ENCODE measurements at regions not wholly inside any gene's neighbourhood (a gene's known extent, or its start where the extent isn't known, plus 50 kb on each side); places are given as distances from the start of the nearest gene placed in this dataset.

- DNase-seq (ENCODE audit: low read depth, low spot score) (no peak), ATAC-seq (no peak)
- intact Hi-C loops (cut with micrococcal nuclease), result no loop called here
- CTCF ChIA-PET, result no interaction called here
- H2AFZ ChIP-seq (ENCODE audit: low read depth, low read length, poor library complexity, severe bottlenecking), result no peak overlapping the region
- no peaks in the 10 kb centered on the region for H4K20me1 ChIP-seq (ENCODE audit: insufficient read depth)
- H3K79me2 ChIP-seq (ENCODE audit: insufficient read depth, low read length), result no peaks in the 10 kb centered on the region
- no peak overlapping the region for H3K9ac ChIP-seq (ENCODE audit: low read length)
- no peaks in the 10 kb centered on the region for H3K4me1 ChIP-seq (ENCODE audit: control insufficient read depth in 1 of 2, insufficient read depth in 2 of 2, low read length in 2 of 2)
- RAD21 ChIA-PET (ENCODE audit: low non-redundant PET in 1 of 2, low total read pairs in 2 of 2, uncharacterized antibody in 2 of 2, unreplicated experiment in 2 of 2), result no interaction called here
- H3K27me3 ChIP-seq (ENCODE audit: insufficient read depth, low read length), result no peaks in the 10 kb centered on the region
- H3K27ac ChIP-seq (ENCODE audit: low read depth, low read length), result no peak overlapping the region
- POLR2A ChIA-PET, result no interaction called here
- H3K4me3 ChIP-seq (replicated peaks in 1 of 2; ENCODE audit: low read depth in 1 of 2, low read length in 2 of 2), result no peak overlapping the region
- no peaks in the 10 kb centered on the region for H3K9me2 ChIP-seq (ENCODE audit: insufficient read depth)
- BruUV-seq (replicated peaks), result no TSS peak
- no peak overlapping the region for H3K4me2 ChIP-seq (ENCODE audit: low read length)
- H3K36me3 ChIP-seq (ENCODE audit: control insufficient read depth in 1 of 2, insufficient read depth in 2 of 2, low read length in 2 of 2), result no peaks in the 10 kb centered on the region
- TF ChIP-seq EZH2 (IDR thresholded peaks at IDR 0.05) (no peak), SP1 (IDR thresholded peaks at IDR 0.05; ENCODE audit: low read depth) (no peak), CBX3 (IDR thresholded peaks at IDR 0.05; ENCODE audit: low read depth) (no peak), ZBTB33 (IDR thresholded peaks at IDR 0.05; ENCODE audit: extremely low read depth, insufficient replicate concordance, low read length) (no peak), SIN3A (IDR thresholded peaks at IDR 0.05; ENCODE audit: low read depth) (no peak), JUND (IDR thresholded peaks at IDR 0.05) (no peak), MAX (IDR thresholded peaks at IDR 0.05) (no peak), ATF3 (IDR thresholded peaks at IDR 0.05) (no peak), RAD21 (IDR thresholded peaks at IDR 0.05; ENCODE audit: low read depth) (no peak), FOSL1 (IDR thresholded peaks at IDR 0.05; ENCODE audit: low read depth) (no peak), REST (IDR thresholded peaks at IDR 0.05; ENCODE audit: low read depth) (no peak), EZH2phosphoT487 (IDR thresholded peaks at IDR 0.05; ENCODE audit: borderline replicate concordance) (no peak), TCF7L2 (IDR thresholded peaks at IDR 0.05; ENCODE audit: borderline replicate concordance, extremely low read depth, insufficient read depth, insufficient read length) (no peak), YY1 (IDR thresholded peaks at IDR 0.05; ENCODE audit: extremely low read depth, insufficient replicate concordance, low read depth, low read length) (no peak)
- H3K9me3 ChIP-seq (ENCODE audit: control insufficient read depth in 1 of 2, insufficient read depth in 1 of 2, low read depth in 1 of 2, low read length in 2 of 2), result peaks cover 40 to 50% of the 10 kb centered on the region in 2 experiments
These were observed 415.3 kb downstream of the KIF2B start for GRCh38 chr17:54237911-54238515.
